ENCODE measurements at regions not wholly inside any gene's neighbourhood (a gene's known extent, or its start where the extent isn't known, plus 50 kb on each side); places are given as distances from the start of the nearest gene placed in this dataset.

DNA sequence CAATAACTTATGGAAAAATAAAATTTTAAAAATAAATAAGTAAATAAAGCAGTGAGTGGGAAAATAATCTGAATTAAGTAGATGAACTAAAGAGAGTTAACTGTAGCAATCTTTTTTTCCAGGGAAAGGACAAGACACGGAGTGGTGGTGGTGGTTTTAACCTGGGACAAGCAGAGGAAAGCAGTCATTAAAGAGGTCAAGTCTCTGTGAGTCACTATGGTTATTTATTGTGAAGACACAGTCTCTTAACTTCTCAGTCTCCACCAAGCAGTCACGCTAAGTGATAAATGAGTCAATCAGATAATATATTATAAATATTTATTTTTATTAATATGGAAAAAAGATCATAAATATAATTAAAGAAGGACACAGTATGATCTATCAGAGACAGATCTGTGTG, 228.1 kb upstream of the MEOX2 start:
- no peak for FAIRE-seq
- Histone ChIP-seq H3K4me2 (ENCODE audit: low read length) (no peak overlapping the region), H3K79me2 (ENCODE audit: insufficient read depth, low read length) (no peaks in the 10 kb centered on the region), H4K20me1 (ENCODE audit: insufficient read depth, low read length) (no peaks in the 10 kb centered on the region), H3K9ac (ENCODE audit: low read length) (no peak overlapping the region), H3K9me3 (ENCODE audit: insufficient read depth, low read depth, low read length) (no peaks in the 10 kb centered on the region), H3K36me3 (ENCODE audit: insufficient read depth, low read length) (no peaks in the 10 kb centered on the region), H2AFZ (ENCODE audit: low read depth, low read length) (no peak overlapping the region), H3K4me1 (ENCODE audit: insufficient read depth, low read length) (peaks cover 4% of the 10 kb centered on the region), H3K27ac (ENCODE audit: low read depth, low read length) (no peak overlapping the region), H3K27me3 (ENCODE audit: insufficient read depth, low read length) (no peaks in the 10 kb centered on the region), H3K4me3 (ENCODE audit: insufficient read depth, low read depth, low read length) (no peak overlapping the region)
- no peaks in the 10 kb centered on the region for H3K27me3 Mint-ChIP-seq (ENCODE audit: low read depth, unreplicated experiment)
- H3K9me3 Mint-ChIP-seq (ENCODE audit: unreplicated experiment) = no peaks in the 10 kb centered on the region
- H3K4me1 Mint-ChIP-seq (ENCODE audit: low read depth, unreplicated experiment) = no peaks in the 10 kb centered on the region
- no peak overlapping the region for H3K27ac Mint-ChIP-seq (ENCODE audit: unreplicated experiment)
- TF ChIP-seq CTCF (IDR thresholded peaks at IDR 0.05; ENCODE audit: insufficient read depth, low read depth, low read length) = no peak
- no peak for TF ChIP-seq EZH2 (IDR thresholded peaks at IDR 0.05; ENCODE audit: insufficient read depth, low read length)
- no peaks in the 10 kb centered on the region for H3K36me3 Mint-ChIP-seq (ENCODE audit: low read depth, unreplicated experiment)
- DNase-seq (ENCODE audit: low read depth) = no peak
- H3K4me3 Mint-ChIP-seq (ENCODE audit: unreplicated experiment) = no peak overlapping the region

DNA sequence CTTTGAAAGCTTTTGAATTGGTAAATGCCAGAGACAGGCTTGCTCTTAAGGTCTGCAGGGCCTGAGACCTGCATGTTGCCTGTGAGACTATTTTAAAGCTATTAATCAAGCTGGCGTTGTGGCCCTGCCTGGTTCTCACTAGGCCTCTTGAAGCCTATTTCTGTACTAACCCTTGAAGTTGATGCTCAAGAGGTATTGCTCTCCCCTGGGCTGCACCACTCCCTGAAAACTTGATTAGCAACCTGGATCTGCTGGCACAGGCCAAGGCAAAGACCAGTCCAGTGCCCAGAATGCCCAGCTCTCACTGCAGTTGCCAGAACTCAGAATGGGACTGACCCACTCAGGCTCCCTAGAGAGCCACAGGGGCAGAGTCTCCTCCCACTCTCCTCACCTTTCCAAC, 220.0 kb upstream of the MEOX2 start:
- Mint-ChIP-seq H3K27ac (ENCODE audit: unreplicated experiment) (no peak overlapping the region), H3K27me3 (ENCODE audit: low read depth, unreplicated experiment) (no peaks in the 10 kb centered on the region), H3K36me3 (ENCODE audit: low read depth, unreplicated experiment) (no peaks in the 10 kb centered on the region), H3K4me1 (ENCODE audit: low read depth, unreplicated experiment) (no peaks in the 10 kb centered on the region), H3K9me3 (ENCODE audit: unreplicated experiment) (no peaks in the 10 kb centered on the region), H3K4me3 (ENCODE audit: unreplicated experiment) (no peak overlapping the region)
- H3K4me3 ChIP-seq (ENCODE audit: insufficient read depth, low read depth, low read length) = no peak overlapping the region
- no peak overlapping the region for H3K4me2 ChIP-seq (ENCODE audit: low read length)
- DNase-seq (ENCODE audit: low read depth) (no peak), FAIRE-seq (no peak)
- H3K27ac ChIP-seq (ENCODE audit: low read depth, low read length) = no peak overlapping the region
- TF ChIP-seq EZH2 (IDR thresholded peaks at IDR 0.05; ENCODE audit: insufficient read depth, low read length) = no peak
- TF ChIP-seq CTCF (IDR thresholded peaks at IDR 0.05; ENCODE audit: insufficient read depth, low read depth, low read length) = no peak
- H3K79me2 ChIP-seq (ENCODE audit: insufficient read depth, low read length) = no peaks in the 10 kb centered on the region
- no peaks in the 10 kb centered on the region for H3K27me3 ChIP-seq (ENCODE audit: insufficient read depth, low read length)
- no peak overlapping the region for H3K9ac ChIP-seq (ENCODE audit: low read length)
- no peaks in the 10 kb centered on the region for H4K20me1 ChIP-seq (ENCODE audit: insufficient read depth, low read length)
- no peaks in the 10 kb centered on the region for H3K9me3 ChIP-seq (ENCODE audit: insufficient read depth, low read depth, low read length)
- no peak overlapping the region for H2AFZ ChIP-seq (ENCODE audit: low read depth, low read length)
- no peaks in the 10 kb centered on the region for H3K36me3 ChIP-seq (ENCODE audit: insufficient read depth, low read length)
- no peaks in the 10 kb centered on the region for H3K4me1 ChIP-seq (ENCODE audit: insufficient read depth, low read length)

DNA sequence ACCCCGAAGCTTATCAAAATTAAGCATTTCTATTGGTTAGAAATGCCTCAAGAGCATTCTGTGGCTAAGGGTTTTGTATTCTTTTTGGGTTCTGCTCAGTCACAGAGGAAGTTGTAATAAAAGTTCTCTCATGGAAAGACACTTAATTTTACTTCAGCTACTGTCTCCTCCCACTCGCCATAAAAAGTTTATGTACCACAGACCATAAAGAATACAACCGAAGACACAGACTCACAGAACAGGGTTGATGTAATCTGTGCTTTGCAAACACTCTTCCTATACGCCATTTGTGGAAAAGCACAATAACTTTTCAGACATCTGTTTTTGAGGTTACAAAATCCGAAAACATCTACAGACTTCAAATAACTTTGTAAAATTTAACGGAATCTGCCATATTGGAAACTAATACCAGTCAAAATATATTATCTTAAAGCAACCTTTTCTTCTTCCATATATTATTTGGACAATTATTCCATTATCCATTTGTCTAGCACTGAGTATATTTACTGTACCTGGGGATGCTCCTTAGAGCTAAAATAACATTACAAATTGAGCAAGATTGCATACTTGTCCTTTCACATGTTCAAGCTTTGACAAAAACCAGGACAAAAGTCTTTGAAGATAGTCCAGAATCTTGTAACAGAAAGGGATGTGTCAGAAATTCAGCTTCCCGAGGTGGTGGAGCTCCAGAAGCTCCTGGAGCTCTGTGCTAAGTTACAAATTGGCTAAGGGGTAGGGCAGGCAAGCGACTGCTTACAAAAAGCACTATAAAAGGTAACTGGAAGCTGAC, 219.0 kb upstream of the MEOX2 start:
- no peak for DNase-seq (ENCODE audit: low read depth)
- H3K4me1 ChIP-seq (ENCODE audit: insufficient read depth, low read length) = no peaks in the 10 kb centered on the region
- H3K27me3 ChIP-seq (ENCODE audit: insufficient read depth, low read length) = no peaks in the 10 kb centered on the region
- FAIRE-seq = no peak
- H3K36me3 ChIP-seq (ENCODE audit: insufficient read depth, low read length) = no peaks in the 10 kb centered on the region
- H3K4me1 Mint-ChIP-seq (ENCODE audit: low read depth, unreplicated experiment) = no peaks in the 10 kb centered on the region
- H3K36me3 Mint-ChIP-seq (ENCODE audit: low read depth, unreplicated experiment) = no peaks in the 10 kb centered on the region
- H3K4me2 ChIP-seq (ENCODE audit: low read length) = no peak overlapping the region
- no peak overlapping the region for H3K4me3 ChIP-seq (ENCODE audit: insufficient read depth, low read depth, low read length)
- no peak overlapping the region for H3K9ac ChIP-seq (ENCODE audit: low read length)
- H3K9me3 Mint-ChIP-seq (ENCODE audit: unreplicated experiment) = no peaks in the 10 kb centered on the region
- no peak overlapping the region for H3K27ac ChIP-seq (ENCODE audit: low read depth, low read length)
- no peak overlapping the region for H3K4me3 Mint-ChIP-seq (ENCODE audit: unreplicated experiment)
- no peak overlapping the region for H3K27ac Mint-ChIP-seq (ENCODE audit: unreplicated experiment)
- no peak for TF ChIP-seq EZH2 (IDR thresholded peaks at IDR 0.05; ENCODE audit: insufficient read depth, low read length)
- no peak for TF ChIP-seq CTCF (IDR thresholded peaks at IDR 0.05; ENCODE audit: insufficient read depth, low read depth, low read length)
- H3K9me3 ChIP-seq (ENCODE audit: insufficient read depth, low read depth, low read length) = no peaks in the 10 kb centered on the region
- no peak overlapping the region for H2AFZ ChIP-seq (ENCODE audit: low read depth, low read length)
- no peaks in the 10 kb centered on the region for H3K79me2 ChIP-seq (ENCODE audit: insufficient read depth, low read length)
- H3K27me3 Mint-ChIP-seq (ENCODE audit: low read depth, unreplicated experiment) = no peaks in the 10 kb centered on the region
- no peaks in the 10 kb centered on the region for H4K20me1 ChIP-seq (ENCODE audit: insufficient read depth, low read length)

All from astrocyte (in vitro differentiated cells and primary cell).